Skeletal muscle cell (primary cell): ENCODE measurements at regions not wholly inside any gene's neighbourhood (a gene's known extent, or its start where the extent isn't known, plus 50 kb on each side); places are given as distances from the start of the nearest gene placed in this dataset.
"Not testable (repeated sequence)": the region's sequence is repeated elsewhere in the genome, so short reads cannot be mapped to it uniquely, and the experiment has no call there.

ENCODE experiments used
- DNase-seq: peaks from one replicate; pipeline ENCODE4 v3.0.0-alpha.2; 2010; ENCODE audit warnings: low read depth
- H3K4me3 ChIP-seq: 2 replicates; pipeline ENCODE4 v1.5.1; 2011; ENCODE audit warnings: low read depth, mild to moderate bottlenecking, control low read depth, low read length, moderate library complexity

DNA sequence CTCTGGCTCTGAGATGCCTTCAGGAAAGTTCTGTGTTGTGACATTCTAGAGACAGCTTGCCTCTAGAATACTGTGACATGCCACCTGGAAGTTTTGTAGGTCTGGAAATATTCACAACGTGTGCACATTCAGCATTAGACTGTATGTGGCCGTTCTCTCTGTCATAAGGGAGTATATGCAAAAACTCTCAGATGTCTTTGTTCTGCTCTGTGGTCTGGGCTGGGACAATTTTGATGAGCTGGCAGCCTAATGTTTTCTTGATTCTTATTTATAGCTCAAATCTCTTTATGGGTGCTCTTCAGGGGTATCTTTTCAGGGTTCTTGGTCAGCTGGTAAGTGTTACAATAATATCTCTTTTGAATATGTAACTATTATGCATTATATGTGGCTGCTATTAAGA is 355.1 kb downstream of the PAX1 start:
- no peak for DNase-seq

DNA sequence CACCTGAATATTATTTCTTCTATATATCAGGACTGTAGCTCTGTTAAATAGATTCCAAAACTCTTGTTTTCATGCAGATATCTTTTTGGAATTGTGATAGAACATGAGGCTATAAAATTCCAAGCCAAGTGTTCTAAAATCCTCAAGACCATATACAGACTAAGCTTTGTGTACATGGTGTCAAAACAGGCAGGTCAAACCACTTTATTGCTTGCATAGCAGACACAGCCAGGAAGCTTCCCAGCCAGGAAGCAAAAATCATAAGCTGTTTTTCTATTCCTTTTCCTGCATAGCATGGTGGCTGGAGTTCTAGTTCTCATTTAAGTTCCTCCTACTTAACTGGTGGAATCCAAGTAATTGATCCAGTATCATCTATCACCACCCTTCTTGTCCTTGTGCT is 353.3 kb downstream of the PAX1 start:
- DNase-seq = no peak
- H3K4me3 ChIP-seq = no peak overlapping the region

More for the DNA sequence above, 355.1 kb downstream of the PAX1 start:
- no peak overlapping the region for H3K4me3 ChIP-seq

DNA sequence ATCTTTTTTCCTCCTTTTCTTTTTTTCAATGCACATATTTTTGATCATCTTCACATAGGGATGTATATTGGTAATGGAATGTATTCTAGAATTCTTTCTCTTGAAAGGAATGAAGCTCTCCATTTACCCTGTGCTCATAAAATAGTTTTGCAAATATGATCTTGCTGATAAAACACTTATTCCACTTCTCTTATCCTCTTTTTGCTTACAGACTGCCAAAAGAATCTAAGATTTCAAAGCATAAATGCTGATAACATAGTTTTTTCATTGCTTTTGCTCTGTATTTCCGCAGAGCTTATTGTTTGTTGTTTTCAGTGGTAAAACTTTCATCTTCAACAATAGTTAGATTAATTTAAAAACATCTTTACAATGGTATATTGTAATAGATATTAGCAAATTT is 350.5 kb downstream of the PAX1 start:
- no peak overlapping the region for H3K4me3 ChIP-seq
- DNase-seq = no peak

DNA sequence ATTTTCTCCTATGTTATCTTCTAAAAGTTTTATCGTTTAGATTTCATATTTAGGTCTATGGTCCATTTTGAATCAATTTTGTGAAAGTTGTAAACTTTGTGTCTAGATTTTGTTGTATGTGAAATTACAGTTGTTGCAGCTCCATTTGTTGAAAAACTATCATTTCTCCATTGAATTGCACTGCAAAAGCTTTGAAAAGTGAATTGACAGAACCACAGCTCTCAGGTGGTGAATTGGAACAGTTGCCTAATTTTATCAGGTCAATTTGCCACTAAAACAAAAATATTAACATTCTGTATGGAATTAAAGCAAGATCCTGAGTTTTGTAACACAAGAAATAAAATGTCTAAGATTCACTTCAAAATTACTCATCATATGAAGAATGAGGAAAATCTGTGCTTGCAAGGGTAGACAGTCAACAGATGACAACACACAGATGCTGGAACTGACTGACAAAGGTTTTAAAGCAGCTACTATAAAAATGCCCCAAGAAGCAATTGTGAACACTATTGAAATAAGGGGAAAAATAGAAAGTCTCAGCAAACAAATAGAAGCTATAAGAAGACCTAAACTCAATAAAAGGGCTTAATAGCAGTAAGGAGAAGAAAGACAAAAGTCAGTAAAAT is 346.7 kb downstream of the PAX1 start:
- H3K4me3 ChIP-seq = no peak overlapping the region
- no peak for DNase-seq

DNA sequence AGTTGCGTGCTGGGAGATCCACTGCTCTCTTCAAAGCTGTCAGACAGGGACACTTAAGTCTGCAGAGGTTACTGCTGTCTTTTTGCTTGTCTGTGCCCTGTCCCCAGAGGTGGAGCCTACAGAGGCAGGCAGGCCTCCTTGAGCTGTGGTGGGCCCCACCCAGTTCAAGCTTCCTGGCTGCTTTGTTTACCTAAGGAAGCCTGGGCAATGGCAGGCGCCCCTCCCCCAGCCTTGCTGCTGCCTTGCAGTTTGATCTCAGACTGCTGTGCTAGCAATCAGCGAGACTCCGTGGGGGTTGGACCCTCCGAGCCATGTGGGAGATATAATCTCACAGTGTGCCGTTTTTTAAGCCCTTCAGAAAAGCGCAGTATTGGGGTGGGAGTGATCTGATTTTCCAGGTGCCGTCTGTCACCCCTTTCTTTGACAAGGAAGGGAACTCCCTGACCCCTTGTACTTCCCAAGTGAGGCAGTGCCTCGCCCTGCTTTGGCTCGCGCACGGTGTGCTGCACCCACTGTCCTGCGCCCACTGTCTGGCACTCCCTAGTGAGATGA is 340.6 kb downstream of the PAX1 start:
- not testable (repeated sequence) for H3K4me3 ChIP-seq, DNase-seq

DNA sequence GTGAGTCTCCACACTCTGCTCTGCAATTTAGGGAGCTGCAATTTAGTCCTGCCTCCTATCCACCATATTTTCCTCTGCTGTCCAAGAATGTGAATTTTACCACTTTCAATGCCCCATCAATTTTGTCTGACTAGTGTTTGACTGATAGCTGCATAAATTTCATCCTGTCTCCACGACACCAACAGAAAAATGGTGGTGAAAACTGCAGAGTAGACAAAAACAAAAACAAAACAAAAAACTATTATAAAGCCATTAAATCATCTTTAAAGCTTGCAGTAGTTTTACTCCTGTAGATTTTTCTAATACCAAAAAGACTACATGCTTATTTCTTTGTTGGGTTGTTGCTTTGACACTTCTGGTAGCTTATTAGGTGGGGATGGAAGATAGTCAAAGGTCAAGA is 322.0 kb downstream of the PAX1 start:
- no peak overlapping the region for H3K4me3 ChIP-seq
- DNase-seq = no peak

DNA sequence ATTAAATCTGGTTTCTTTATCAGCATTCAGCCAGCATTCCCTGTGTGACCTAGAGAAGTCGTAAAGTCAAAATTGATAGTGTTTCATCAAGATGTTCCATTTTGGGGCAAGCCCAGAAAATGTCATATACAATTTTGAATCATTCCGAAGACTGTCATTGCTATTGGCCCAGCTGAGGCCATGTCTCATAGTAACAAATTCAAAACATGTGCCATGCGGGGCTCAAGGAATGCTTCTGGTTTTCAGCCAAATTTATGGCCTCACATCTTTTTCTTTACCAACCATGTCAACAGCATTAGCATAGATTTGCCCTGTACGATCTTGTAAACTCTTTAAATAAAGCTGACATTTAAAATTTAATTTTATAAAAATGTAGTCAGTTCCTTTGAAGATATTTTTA is 314.7 kb downstream of the PAX1 start:
- H3K4me3 ChIP-seq = no peak overlapping the region
- DNase-seq = no peak

DNA sequence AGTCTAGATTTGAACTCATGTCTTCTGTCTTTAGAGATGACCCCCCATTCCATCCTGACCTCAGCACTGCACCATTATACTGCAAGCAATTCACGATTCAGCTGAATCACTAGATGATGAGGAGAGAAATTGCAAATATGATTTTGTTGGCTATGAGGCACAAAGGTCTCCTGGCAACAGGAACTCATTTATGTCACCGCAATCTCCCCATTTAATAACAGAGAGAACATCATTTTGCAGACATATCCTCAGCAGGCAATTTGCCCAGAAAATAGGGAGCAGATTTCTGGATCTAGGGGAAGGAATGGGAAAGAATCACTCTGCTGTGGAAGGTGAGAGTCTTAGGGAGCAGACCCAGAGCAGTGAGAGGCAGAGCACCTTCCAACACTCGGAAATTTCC is 303.0 kb downstream of the PAX1 start:
- no peak overlapping the region for H3K4me3 ChIP-seq
- DNase-seq = no peak

DNA sequence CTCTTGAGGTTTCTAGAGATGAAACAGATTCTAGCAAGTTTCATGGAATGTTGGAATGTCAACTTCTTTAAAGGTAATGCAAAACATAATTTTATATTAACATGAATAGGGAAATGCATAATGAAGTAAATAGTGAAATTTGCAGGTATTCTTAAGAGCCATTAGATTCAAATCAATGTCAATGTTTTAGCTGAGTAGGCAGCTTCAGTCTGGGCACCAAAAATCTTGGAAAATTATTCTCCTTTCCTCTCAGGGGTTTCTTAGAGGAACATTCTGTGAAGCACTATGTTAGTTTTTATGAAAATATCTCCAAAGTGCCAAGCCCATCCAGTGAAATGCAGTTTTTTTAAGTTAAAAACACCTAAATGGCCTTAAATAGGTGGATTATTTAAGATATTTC is 300.8 kb downstream of the PAX1 start:
- no peak overlapping the region for H3K4me3 ChIP-seq
- DNase-seq = no peak

DNA sequence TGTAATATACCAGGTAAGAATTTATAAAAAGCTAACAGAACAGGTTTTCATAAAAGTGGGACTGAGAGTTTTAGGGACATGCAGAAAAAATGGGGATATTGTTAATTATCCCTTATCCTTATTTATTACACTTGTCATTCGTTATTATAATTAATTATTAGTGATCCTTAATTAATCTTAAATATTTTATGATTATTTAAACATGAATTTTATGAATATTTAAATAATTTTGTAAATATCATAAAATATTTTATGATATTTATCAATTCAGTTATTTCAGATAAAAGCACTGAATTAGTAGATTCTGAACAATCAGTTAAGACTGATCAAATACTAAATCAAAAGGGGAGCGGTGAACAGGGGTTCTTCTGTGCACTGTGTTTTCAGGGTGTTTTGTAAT is 300.1 kb downstream of the PAX1 start:
- DNase-seq = no peak
- H3K4me3 ChIP-seq = no peak overlapping the region

DNA sequence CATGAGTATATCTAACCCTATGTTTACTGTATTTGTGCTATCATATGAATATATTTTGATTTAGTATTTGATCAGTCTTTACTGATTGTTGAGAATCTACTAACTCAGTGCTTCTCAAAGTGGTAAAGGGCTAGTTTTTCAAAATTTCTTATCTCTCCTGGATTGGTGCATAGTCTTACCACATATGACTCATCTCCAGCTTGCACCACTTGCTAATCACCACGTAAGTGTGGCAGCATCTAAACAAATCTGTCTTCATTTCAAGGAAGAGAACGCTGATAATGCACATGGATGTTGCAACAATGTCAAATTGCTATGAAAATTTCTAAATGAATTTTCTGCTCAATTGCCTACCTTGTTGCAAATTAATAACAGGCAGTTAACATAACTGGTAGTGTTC is 299.5 kb downstream of the PAX1 start:
- no peak overlapping the region for H3K4me3 ChIP-seq
- DNase-seq = no peak

DNA sequence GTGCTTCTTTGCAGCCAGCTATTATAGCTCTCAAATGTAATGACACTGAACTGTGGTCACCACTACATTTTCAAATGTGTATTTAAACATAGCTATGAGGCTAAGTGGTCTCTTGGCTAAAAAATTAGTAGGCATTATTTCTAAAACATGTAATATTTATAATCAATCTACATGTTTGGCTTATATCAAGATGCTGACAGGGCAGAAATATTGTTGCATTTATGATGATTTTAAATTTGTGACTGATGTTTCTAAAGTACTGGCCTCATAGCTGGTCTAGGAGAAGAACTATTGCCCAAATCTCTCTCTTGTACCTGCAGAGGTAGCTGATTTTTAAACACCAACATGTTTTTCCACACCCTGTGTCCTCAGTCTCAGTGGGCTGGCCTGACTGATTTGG is 298.2 kb downstream of the PAX1 start:
- no peak overlapping the region for H3K4me3 ChIP-seq
- no peak for DNase-seq

DNA sequence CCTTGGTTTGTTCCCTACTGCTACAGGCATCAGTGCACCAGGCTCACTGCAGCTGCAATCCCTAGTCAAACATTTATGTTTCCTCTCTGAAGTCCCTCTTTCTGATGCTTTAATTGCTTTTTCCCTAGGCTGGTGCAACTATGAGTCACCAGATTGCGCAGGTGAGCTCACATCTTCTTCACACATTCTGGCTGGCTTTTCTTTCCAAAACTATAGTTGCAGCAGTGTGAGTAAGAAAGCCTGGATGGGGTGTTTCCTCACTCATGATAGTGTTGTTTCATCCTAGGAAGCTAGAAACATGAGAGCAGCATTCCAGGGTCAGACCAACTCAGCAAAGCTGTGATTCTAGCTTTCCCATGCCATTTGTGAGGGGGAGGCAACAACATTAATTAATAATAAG is 296.4 kb downstream of the PAX1 start:
- DNase-seq = peak; percentile 86

DNA sequence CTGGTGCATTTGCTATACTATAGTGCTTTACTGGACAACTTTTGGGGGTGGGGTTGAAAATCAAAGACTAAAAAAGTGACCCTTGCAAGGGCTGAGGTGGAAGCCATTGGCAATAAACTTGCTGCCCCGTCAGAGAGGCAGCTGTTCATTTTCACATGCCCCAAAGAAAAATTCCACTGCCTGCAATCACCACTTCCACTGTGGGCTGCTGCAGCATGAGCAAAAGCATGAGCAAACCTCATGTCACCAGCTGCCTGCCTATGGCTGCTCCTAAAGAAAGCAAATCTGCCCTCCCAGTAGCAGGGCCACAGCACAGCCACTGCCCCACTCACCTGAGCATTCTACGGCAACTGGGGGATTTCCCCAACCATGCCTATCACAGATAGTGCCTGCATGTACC is 290.0 kb downstream of the PAX1 start:
- no peak for DNase-seq
- no peak overlapping the region for H3K4me3 ChIP-seq

More for the DNA sequence above, 296.4 kb downstream of the PAX1 start:
- H3K4me3 ChIP-seq = no peak overlapping the region

DNA sequence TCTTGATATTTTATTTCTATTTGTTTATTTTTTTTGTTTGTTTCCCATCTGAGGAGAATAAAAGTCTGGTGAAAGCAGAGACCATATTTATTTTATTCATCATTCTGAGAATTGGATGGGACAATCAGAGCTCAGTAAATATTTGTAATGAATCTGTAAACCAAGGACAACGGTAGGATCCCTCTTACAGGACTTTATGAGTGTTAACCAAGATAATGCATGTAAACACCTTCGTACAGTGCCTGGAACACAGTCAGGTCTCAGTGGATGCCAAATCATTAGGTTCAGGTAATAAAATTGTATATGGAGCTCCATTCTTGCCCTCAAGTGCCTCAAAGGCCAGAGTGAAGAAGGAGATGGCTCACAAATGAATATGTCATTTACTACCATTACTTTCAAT is 288.7 kb downstream of the PAX1 start:
- DNase-seq = no peak

DNA sequence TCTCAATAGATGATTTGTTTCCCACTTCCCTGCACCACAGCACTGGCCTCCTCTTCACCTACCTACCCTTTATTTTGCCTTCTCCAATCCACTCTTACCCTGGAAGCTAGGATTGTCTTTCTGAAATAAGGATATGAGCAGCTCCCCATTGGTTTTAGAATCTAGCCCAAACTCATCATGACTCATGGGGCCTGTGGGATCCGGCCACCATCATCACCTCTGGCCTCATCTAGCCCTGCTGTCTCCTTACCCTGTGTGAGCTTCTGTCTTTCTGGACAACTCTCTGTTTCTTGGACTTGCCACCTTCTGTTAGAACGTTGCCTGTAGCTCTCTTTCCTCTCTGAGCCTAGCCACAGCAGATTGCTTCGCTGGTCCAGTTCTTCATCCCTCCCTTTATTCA is 277.1 kb downstream of the PAX1 start:
- no peak for DNase-seq
- no peak overlapping the region for H3K4me3 ChIP-seq

More for the DNA sequence above, 288.7 kb downstream of the PAX1 start:
- no peak overlapping the region for H3K4me3 ChIP-seq

DNA sequence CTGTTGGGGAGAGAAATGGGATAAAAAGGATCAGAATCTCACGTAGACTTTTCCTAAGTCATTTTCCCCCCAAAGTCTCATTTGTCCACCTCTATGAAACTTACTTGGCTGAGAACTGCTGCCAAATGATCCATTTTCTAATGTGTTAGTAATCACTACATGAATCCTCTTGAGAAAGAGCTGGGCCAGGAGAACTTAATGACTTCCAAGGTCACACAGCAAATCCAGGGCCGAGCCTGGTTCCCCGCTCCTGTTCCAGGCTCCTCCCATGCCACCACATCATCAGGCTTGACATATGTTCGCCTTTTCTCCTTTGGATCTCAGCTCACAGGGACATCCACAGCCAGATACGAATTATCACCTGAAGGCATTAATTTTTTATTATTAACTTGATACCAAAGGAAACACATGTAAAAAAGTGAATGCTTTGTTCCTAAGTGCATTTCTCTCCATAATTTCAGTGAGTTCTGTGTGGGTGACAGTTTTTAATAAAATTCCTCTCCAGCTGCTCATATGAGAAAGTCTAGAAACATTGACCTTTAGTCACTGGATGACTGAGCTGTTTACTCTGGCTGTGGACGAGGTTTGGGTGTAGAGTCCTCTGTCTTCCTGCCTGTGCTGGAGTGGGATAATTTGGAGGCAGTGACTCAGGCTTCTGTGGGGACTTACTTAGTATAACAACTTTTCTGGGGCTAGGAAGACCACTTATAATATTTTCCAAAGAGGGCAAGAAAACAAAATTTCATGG is 276.3 kb downstream of the PAX1 start:
- DNase-seq = peak; percentile 73
- no peak overlapping the region for H3K4me3 ChIP-seq

DNA sequence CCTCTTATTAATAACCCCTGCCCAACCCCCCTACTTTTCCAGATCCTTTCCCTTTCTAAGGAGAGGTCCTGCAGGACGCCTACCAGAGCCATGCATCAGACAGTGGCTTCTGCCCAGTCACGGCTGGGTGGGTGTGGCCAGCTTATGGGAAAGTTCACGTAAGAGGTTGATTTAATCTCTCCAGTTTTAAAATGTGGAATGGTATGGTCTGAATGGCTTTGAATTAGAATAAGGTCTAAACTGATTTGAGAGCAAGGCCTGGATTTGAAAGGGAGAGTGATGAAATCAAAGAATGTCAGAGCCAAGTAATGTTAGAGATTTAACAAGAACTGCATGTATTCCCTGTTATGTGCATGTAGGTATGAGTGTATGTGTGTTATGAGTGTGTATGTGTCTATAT is 275.7 kb downstream of the PAX1 start:
- DNase-seq = peak; percentile 43
- H3K4me3 ChIP-seq = no peak overlapping the region

DNA sequence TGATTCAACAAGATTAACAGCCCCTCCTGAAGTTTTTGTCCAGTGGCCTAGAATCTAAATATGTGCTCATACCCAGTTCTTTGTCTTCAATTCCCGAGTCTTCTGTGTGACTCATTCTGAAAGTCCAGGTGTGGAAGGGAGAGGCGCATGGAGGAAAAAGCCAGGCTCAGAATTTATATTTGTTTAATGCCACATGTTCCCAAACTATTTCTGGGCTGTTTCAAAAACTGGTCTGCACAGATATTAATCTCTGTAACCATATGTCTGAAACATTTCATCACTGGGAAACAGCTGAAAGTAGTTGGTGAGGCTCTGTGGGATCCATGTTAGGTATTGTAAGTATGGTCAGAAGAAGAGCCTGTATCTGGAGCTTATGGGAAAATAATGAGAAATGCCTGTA is 266.0 kb downstream of the PAX1 start:
- DNase-seq = no peak
- H3K4me3 ChIP-seq = no peak overlapping the region

DNA sequence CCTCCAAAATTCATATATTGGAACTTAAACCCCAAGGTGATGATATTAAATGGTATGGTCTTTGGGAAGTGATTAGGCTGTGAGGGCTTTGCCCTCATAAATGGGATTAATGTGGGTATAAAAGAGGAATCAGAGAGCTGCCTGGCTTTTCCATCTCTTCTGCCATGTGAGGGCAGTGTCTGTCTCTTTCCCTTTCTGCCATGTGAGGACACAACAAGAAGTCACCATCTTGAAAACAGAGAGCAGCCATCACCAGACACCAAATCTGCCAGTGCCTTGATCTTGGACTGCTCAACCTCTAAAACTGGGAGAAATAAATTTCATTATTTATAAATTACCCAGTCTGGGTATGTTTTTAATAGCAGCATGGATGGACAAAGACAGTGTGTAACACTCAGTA is 263.0 kb downstream of the PAX1 start:
- DNase-seq = no peak
- H3K4me3 ChIP-seq = no peak overlapping the region

DNA sequence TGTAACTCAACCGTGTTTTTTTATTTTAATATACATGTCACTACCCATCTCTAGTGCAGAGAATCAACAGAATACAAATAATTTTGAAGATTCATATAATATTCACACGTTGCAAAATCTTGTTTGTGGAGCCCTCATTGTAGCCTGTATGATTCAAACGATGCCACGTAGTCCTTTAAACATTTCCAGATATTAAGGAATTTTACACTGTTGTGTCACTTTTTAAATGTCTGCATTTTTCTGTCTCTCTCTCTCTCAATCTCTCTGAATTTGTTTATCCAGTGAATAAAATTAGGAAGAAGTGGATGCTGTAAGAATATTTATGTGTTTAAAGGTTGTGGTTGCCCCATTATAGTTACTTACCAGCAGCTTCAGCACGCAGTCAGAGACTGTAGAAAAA is 262.0 kb downstream of the PAX1 start:
- no peak overlapping the region for H3K4me3 ChIP-seq
- DNase-seq = no peak
